ENCODE measurements at regions not wholly inside any gene's neighbourhood (a gene's known extent, or its start where the extent isn't known, plus 50 kb on each side); places are given as distances from the start of the nearest gene placed in this dataset.

- Histone ChIP-seq H2BK12ac (ENCODE audit: low read depth, low read length) (no peak overlapping the region), H3K23ac (ENCODE audit: insufficient read length) (no peak overlapping the region), H3K23me2 (ENCODE audit: low read depth, low read length) (no peaks in the 10 kb centered on the region), H2AFZ (ENCODE audit: low read length) (no peak overlapping the region), H3K4ac (replicated peaks; ENCODE audit: insufficient read length, low read depth, low read length) (no peak overlapping the region), H3K14ac (ENCODE audit: insufficient read length) (no peak overlapping the region), H4K5ac (ENCODE audit: insufficient read length, low read depth, low read length) (no peak overlapping the region), H3K4me2 (ENCODE audit: insufficient read depth in 1 of 2, low read depth in 2 of 2, low read length in 2 of 2) (no peak overlapping the region), H3K4me1 (replicated peaks in 1 of 4; ENCODE audit: control insufficient read depth in 3 of 4, insufficient read depth in 4 of 4, low read length in 3 of 4) (no peaks in the 10 kb centered on the region), H4K8ac (ENCODE audit: extremely low read depth, insufficient read depth, low read length) (no peak overlapping the region), H3K79me1 (ENCODE audit: low read depth, low read length) (no peaks in the 10 kb centered on the region), H3K9me3 (ENCODE audit: insufficient read depth in 2 of 2, low read depth in 1 of 2, low read length in 1 of 2) (peaks cover 0 to 3% of the 10 kb centered on the region in 2 experiments; a peak in 1 of 4 replicates), H3K36me3 (ENCODE audit: control insufficient read depth in 2 of 4, insufficient read depth in 4 of 4, low read length in 3 of 4) (no peaks in the 10 kb centered on the region), H3K18ac (ENCODE audit: extremely low read depth, low read length) (no peak overlapping the region), H3K27me3 (replicated peaks in 1 of 4; ENCODE audit: control insufficient read depth in 3 of 4, extremely low read depth in 1 of 4, insufficient read depth in 3 of 4, low read length in 3 of 4) (no peaks in the 10 kb centered on the region), H2BK20ac (ENCODE audit: low read length) (no peak overlapping the region), H2AK5ac (ENCODE audit: low read depth, low read length) (no peak overlapping the region), H2BK15ac (ENCODE audit: low read length) (no peak overlapping the region), H3K27ac (ENCODE audit: low read depth, low read length) (no peak overlapping the region), H2BK5ac (ENCODE audit: low read depth, low read length) (no peak overlapping the region), H3K4me3 (ENCODE audit: extremely low read depth in 1 of 4, insufficient read depth in 2 of 4, low read depth in 3 of 4, low read length in 4 of 4) (no peak overlapping the region), H2BK120ac (replicated peaks; ENCODE audit: low read depth, low read length) (no peak overlapping the region), H3K56ac (replicated peaks; ENCODE audit: insufficient read length, low read depth, low read length) (no peak overlapping the region), H4K20me1 (replicated peaks in 1 of 2; ENCODE audit: control insufficient read depth in 1 of 2, insufficient read depth in 2 of 2, low read length in 2 of 2) (no peaks in the 10 kb centered on the region), H4K91ac (replicated peaks; ENCODE audit: insufficient read length, low read length) (no peak overlapping the region), H3K9ac (replicated peaks in 1 of 4; ENCODE audit: extremely low read depth in 1 of 4, low read depth in 3 of 4, low read length in 3 of 4) (no peak overlapping the region), H3K79me2 (ENCODE audit: control insufficient read depth in 1 of 2, insufficient read depth in 2 of 2, low read length in 2 of 2) (no peaks in the 10 kb centered on the region)
- ChIA-PET POLR2A (ENCODE audit: partially characterized antibody) (no interaction called here), CTCF (ENCODE audit: partially characterized antibody) (interaction anchor here (1.0 kb wide), 1 partner anchor 14 kb away, joined by 3 read pairs; no protein-coding TSS in a partner anchor)
- DNase-seq (ENCODE audit: low read depth in 1 of 2, low spot score in 2 of 2) (no peak), FAIRE-seq (no peak)
- TF ChIP-seq GABPA (IDR thresholded peaks at IDR 0.05; ENCODE audit: borderline replicate concordance, insufficient read depth, low read length), result no peak
- no peak for TF ChIP-seq TAF1 (IDR thresholded peaks at IDR 0.05; ENCODE audit: low read depth, low read length)
- no peak for TF ChIP-seq YY1 (IDR thresholded peaks at IDR 0.05; ENCODE audit: low read depth, low read length)
- no peak for TF ChIP-seq CBX8 (IDR thresholded peaks at IDR 0.05; ENCODE audit: borderline replicate concordance, low read depth, low read length)
- TF ChIP-seq SIRT6 (IDR thresholded peaks at IDR 0.05; ENCODE audit: low read length), result no peak
- no peak for TF ChIP-seq GTF2F1 (IDR thresholded peaks at IDR 0.05; ENCODE audit: borderline replicate concordance, low read depth, low read length)
- TF ChIP-seq SP2 (IDR thresholded peaks at IDR 0.05; ENCODE audit: low read length), result no peak
- TF ChIP-seq JUND (IDR thresholded peaks at IDR 0.05; ENCODE audit: low read length), result no peak
- TF ChIP-seq SRF (IDR thresholded peaks at IDR 0.05; ENCODE audit: low read depth, low read length), result no peak
- no peak for TF ChIP-seq ATF3 (IDR thresholded peaks at IDR 0.05; ENCODE audit: insufficient read depth, low read depth, low read length)
- no peak for TF ChIP-seq TAF7 (optimal IDR thresholded peaks at IDR 0.05; ENCODE audit: borderline replicate concordance, low read depth, low read length)
- TF ChIP-seq BACH1 (IDR thresholded peaks at IDR 0.05; ENCODE audit: low read length), result no peak
- TF ChIP-seq POLR2AphosphoS5 (IDR thresholded peaks at IDR 0.05; ENCODE audit: low read depth, low read length), result no peak
- no peak for TF ChIP-seq RBBP5 (IDR thresholded peaks at IDR 0.05; ENCODE audit: borderline replicate concordance, low read depth, low read length)
These were observed 257.2 kb upstream of the EYS start for GRCh38 chr6:65964261-65964660.

All from H1 (cell line).